ENCODE measurements at regions not wholly inside any gene's neighbourhood (a gene's known extent, or its start where the extent isn't known, plus 50 kb on each side); places are given as distances from the start of the nearest gene placed in this dataset.

DNA sequence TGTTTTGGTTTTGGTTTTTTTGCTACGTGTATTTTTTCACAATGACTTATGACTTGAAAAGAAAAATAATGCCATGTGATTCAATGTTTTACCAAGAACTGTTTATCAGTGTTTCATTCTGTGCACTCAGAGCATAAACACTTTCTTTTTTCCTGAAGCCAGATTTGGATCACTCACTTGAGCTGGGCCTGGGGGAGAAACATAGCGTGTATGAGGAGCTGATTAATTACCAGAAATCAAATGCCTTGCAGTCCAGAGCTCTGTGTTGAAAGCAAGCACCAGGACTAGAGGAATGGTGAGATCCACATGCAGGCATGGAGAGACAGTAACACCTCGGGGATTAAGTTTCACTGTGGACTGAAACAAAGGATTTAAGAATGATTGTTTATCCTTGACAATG lies 642.1 kb upstream of the ADGRL2 start:
- H3K36me3 ChIP-seq (ENCODE audit: control insufficient read depth in 2 of 2, insufficient read depth in 2 of 2, low read length in 2 of 2): no peaks in the 10 kb centered on the region

GRCh38 chr1:81157686-81158085 lies 643.0 kb upstream of the ADGRL2 start:
- H3K27ac ChIP-seq (ENCODE audit: low read depth in 2 of 2, low read length in 2 of 2): no peak overlapping the region
- H3K4me1 ChIP-seq (ENCODE audit: control insufficient read depth in 2 of 2, insufficient read depth in 2 of 2, low read length in 2 of 2): no peaks in the 10 kb centered on the region
- no peaks in the 10 kb centered on the region for H3K36me3 ChIP-seq (ENCODE audit: control insufficient read depth in 2 of 2, insufficient read depth in 2 of 2, low read length in 2 of 2)
- no peak overlapping the region for H3K9ac ChIP-seq (ENCODE audit: low read depth in 1 of 2, low read length in 2 of 2)
- H3K4me3 ChIP-seq (ENCODE audit: low read length in 2 of 2): no peak overlapping the region
- no peaks in the 10 kb centered on the region for H3K9me3 ChIP-seq (ENCODE audit: control insufficient read depth in 2 of 2, low read length in 2 of 2)
- H3K27me3 ChIP-seq (ENCODE audit: control insufficient read depth in 2 of 2, insufficient read depth in 2 of 2, low read length in 2 of 2): no peaks in the 10 kb centered on the region

More for the DNA sequence above, 642.1 kb upstream of the ADGRL2 start:
- Histone ChIP-seq H3K27me3 (ENCODE audit: control insufficient read depth in 2 of 2, insufficient read depth in 2 of 2, low read length in 2 of 2) (no peaks in the 10 kb centered on the region), H3K4me1 (ENCODE audit: control insufficient read depth in 2 of 2, insufficient read depth in 2 of 2, low read length in 2 of 2) (no peaks in the 10 kb centered on the region), H3K4me3 (ENCODE audit: low read length in 2 of 2) (no peak overlapping the region), H3K9ac (ENCODE audit: low read depth in 1 of 2, low read length in 2 of 2) (no peak overlapping the region), H3K9me3 (ENCODE audit: control insufficient read depth in 2 of 2, low read length in 2 of 2) (no peaks in the 10 kb centered on the region), H3K27ac (ENCODE audit: low read depth in 2 of 2, low read length in 2 of 2) (no peak overlapping the region)

GRCh38 chr1:81156887-81157286 lies 643.8 kb upstream of the ADGRL2 start:
- Histone ChIP-seq H3K27me3 (ENCODE audit: control insufficient read depth in 2 of 2, insufficient read depth in 2 of 2, low read length in 2 of 2) (no peaks in the 10 kb centered on the region), H3K27ac (ENCODE audit: low read depth in 2 of 2, low read length in 2 of 2) (no peak overlapping the region), H3K4me1 (ENCODE audit: control insufficient read depth in 2 of 2, insufficient read depth in 2 of 2, low read length in 2 of 2) (no peaks in the 10 kb centered on the region), H3K9ac (ENCODE audit: low read depth in 1 of 2, low read length in 2 of 2) (no peak overlapping the region), H3K9me3 (ENCODE audit: control insufficient read depth in 2 of 2, low read length in 2 of 2) (no peaks in the 10 kb centered on the region), H3K36me3 (ENCODE audit: control insufficient read depth in 2 of 2, insufficient read depth in 2 of 2, low read length in 2 of 2) (no peaks in the 10 kb centered on the region), H3K4me3 (ENCODE audit: low read length in 2 of 2) (no peak overlapping the region)

DNA sequence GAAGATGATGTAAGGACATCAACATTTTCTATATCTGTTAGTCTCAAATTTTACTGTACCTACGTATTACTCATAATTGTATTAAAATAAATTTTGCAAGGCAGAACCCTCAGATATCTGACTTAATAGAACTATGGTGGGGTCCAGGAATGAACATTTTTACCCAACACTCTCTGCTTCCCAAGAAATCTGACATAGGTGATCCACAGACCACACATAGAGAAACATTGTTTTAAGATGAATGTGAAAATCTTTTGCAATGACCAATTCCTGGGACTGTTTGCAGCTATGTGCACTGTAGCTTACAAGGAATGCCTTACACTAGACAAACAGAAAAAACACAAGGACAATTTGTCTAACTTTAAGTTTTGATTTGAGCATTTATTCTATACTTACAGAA lies 645.6 kb upstream of the ADGRL2 start:
- H3K9me3 ChIP-seq (ENCODE audit: control insufficient read depth in 2 of 2, low read length in 2 of 2): no peaks in the 10 kb centered on the region
- H3K9ac ChIP-seq (ENCODE audit: low read depth in 1 of 2, low read length in 2 of 2): no peak overlapping the region
- H3K27me3 ChIP-seq (ENCODE audit: control insufficient read depth in 2 of 2, insufficient read depth in 2 of 2, low read length in 2 of 2): no peaks in the 10 kb centered on the region
- H3K4me1 ChIP-seq (ENCODE audit: control insufficient read depth in 2 of 2, insufficient read depth in 2 of 2, low read length in 2 of 2): no peaks in the 10 kb centered on the region
- no peak overlapping the region for H3K4me3 ChIP-seq (ENCODE audit: low read length in 2 of 2)
- H3K27ac ChIP-seq (ENCODE audit: low read depth in 2 of 2, low read length in 2 of 2): no peak overlapping the region
- no peaks in the 10 kb centered on the region for H3K36me3 ChIP-seq (ENCODE audit: control insufficient read depth in 2 of 2, insufficient read depth in 2 of 2, low read length in 2 of 2)

- Histone ChIP-seq H3K27ac (ENCODE audit: low read depth in 2 of 2, low read length in 2 of 2) (no peak overlapping the region), H3K27me3 (ENCODE audit: control insufficient read depth in 2 of 2, insufficient read depth in 2 of 2, low read length in 2 of 2) (no peaks in the 10 kb centered on the region), H3K4me1 (ENCODE audit: control insufficient read depth in 2 of 2, insufficient read depth in 2 of 2, low read length in 2 of 2) (no peaks in the 10 kb centered on the region), H3K4me3 (ENCODE audit: low read length in 2 of 2) (no peak overlapping the region), H3K9ac (ENCODE audit: low read depth in 1 of 2, low read length in 2 of 2) (no peak overlapping the region), H3K9me3 (ENCODE audit: control insufficient read depth in 2 of 2, low read length in 2 of 2) (no peaks in the 10 kb centered on the region), H3K36me3 (ENCODE audit: control insufficient read depth in 2 of 2, insufficient read depth in 2 of 2, low read length in 2 of 2) (no peaks in the 10 kb centered on the region)
Observed at GRCh38 chr1:81151206-81151605, 649.5 kb upstream of the ADGRL2 start.

DNA sequence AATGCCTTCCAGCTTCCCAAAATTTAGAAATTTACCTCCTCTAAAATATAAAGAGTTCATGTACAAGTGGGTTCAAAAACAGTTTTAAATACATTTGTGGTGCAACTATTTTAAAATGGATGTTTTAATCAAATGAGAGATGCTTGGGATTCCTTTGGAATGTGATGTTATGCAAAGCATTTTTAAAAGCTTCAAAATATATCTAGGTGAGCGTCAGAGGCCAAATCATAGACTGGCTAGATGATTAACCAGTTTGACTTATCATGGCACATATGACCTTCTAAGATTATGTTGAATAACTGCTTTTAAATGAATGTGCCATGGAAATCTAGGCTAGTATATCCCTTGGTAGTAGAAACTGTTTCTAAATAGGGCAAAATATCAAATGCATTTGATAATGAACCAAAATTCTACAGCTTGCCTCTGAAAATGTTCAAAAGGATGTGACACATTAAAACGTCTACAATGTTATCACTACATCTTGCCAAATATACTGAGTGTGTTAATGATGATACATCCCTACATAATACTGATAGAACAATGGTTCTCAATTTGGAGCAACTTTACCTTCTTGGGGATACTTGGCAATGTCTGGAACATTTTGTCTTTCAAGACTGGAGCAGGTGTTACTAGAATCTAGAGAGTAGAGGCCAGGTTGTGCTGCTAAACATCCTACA lies 650.9 kb upstream of the ADGRL2 start:
- H3K9ac ChIP-seq (ENCODE audit: low read depth in 1 of 2, low read length in 2 of 2): no peak overlapping the region
- no peaks in the 10 kb centered on the region for H3K36me3 ChIP-seq (ENCODE audit: control insufficient read depth in 2 of 2, insufficient read depth in 2 of 2, low read length in 2 of 2)
- no peaks in the 10 kb centered on the region for H3K27me3 ChIP-seq (ENCODE audit: control insufficient read depth in 2 of 2, insufficient read depth in 2 of 2, low read length in 2 of 2)
- no peak overlapping the region for H3K27ac ChIP-seq (ENCODE audit: low read depth in 2 of 2, low read length in 2 of 2)
- no peaks in the 10 kb centered on the region for H3K9me3 ChIP-seq (ENCODE audit: control insufficient read depth in 2 of 2, low read length in 2 of 2)
- H3K4me3 ChIP-seq (ENCODE audit: low read length in 2 of 2): no peak overlapping the region
- no peaks in the 10 kb centered on the region for H3K4me1 ChIP-seq (ENCODE audit: control insufficient read depth in 2 of 2, insufficient read depth in 2 of 2, low read length in 2 of 2)

DNA sequence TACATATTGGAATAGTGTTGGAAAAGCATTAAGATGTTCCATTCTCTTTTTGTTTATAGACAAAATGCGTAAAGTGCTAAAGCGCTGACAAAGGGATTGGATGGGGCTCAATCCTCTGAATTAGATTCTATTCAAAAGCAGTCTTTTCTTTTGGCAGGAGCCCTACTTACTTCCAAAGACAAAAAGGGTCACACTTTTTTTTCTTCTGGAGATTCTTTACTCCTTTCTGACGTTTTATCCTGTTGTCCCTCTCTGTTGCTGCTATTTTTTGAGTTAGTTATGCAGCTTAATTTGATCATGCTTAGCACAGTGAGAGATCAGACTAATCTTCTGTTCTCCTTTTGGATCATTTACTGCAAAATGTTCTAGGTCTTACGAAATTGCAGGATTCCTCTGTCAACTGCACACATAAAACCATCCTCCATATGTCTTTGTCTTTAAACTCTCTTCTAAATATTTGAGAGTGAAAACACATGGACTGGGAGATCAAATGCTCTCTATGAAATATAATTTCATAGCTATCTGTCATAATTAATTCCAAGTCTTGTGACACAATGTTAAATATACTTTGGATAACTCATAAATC lies 656.4 kb upstream of the ADGRL2 start:
- H3K4me3 ChIP-seq (ENCODE audit: low read length in 2 of 2): no peak overlapping the region
- no peaks in the 10 kb centered on the region for H3K36me3 ChIP-seq (ENCODE audit: control insufficient read depth in 2 of 2, insufficient read depth in 2 of 2, low read length in 2 of 2)
- H3K27me3 ChIP-seq (ENCODE audit: control insufficient read depth in 2 of 2, insufficient read depth in 2 of 2, low read length in 2 of 2): no peaks in the 10 kb centered on the region
- no peaks in the 10 kb centered on the region for H3K4me1 ChIP-seq (ENCODE audit: control insufficient read depth in 2 of 2, insufficient read depth in 2 of 2, low read length in 2 of 2)
- no peaks in the 10 kb centered on the region for H3K9me3 ChIP-seq (ENCODE audit: control insufficient read depth in 2 of 2, low read length in 2 of 2)
- no peak overlapping the region for H3K9ac ChIP-seq (ENCODE audit: low read depth in 1 of 2, low read length in 2 of 2)
- H3K27ac ChIP-seq (ENCODE audit: low read depth in 2 of 2, low read length in 2 of 2): no peak overlapping the region

DNA sequence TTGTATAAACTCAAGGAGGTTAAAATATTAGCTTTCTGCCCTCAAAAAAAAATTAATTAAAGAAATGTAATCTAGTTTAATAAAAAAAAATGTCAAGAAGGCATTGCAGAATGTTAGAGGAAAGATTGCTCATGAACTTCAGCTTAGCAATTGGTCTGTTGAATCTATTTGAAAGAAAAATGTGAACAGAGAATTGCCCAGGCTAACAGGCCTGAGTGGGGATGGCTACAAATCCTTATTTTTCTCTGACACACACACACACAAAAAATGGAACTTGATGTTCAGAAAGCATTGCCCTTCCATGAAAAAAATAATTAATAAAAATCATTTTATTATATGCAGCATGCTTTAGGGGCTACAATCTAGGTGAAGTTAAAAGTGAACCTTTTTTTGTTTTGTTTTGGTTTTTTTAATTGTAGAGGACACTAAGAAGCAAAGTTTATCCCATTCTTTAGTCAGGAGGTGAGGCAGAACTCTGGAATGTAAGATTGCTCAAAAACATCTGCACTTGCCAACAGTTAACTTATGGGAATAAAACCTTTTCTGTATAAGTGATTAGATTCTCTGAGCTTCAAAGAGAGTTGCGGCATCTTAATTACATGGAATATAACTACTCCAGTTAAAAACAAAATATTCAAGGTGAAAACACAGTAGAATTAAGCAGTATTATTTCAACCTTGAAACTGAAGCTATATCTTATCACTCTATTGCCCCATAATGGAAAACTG lies 658.5 kb upstream of the ADGRL2 start:
- H3K4me1 ChIP-seq (ENCODE audit: control insufficient read depth in 2 of 2, insufficient read depth in 2 of 2, low read length in 2 of 2): no peaks in the 10 kb centered on the region
- no peaks in the 10 kb centered on the region for H3K9me3 ChIP-seq (ENCODE audit: control insufficient read depth in 2 of 2, low read length in 2 of 2)
- no peaks in the 10 kb centered on the region for H3K36me3 ChIP-seq (ENCODE audit: control insufficient read depth in 2 of 2, insufficient read depth in 2 of 2, low read length in 2 of 2)
- H3K27ac ChIP-seq (ENCODE audit: low read depth in 2 of 2, low read length in 2 of 2): no peak overlapping the region
- H3K27me3 ChIP-seq (ENCODE audit: control insufficient read depth in 2 of 2, insufficient read depth in 2 of 2, low read length in 2 of 2): no peaks in the 10 kb centered on the region
- no peak overlapping the region for H3K9ac ChIP-seq (ENCODE audit: low read depth in 1 of 2, low read length in 2 of 2)
- H3K4me3 ChIP-seq (ENCODE audit: low read length in 2 of 2): no peak overlapping the region

DNA sequence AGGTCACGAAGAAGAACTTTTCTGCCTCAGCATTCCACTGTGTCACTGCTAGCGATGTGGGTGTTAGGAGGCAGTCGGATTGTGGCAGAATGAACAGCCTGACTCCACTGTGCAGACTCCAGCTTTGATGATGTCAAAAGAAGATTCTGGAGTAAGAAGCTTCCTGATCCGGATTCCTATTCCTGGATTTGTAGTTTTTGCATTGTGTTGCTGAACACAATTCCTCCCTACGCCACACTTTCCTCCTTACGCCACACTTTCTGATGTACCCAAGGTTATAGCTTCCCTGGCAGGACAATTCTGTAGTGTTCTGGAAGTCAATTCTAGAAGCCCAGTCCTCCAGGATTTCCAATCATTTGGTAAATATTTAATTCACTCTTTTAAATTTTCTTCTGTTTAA lies 665.2 kb upstream of the ADGRL2 start:
- Histone ChIP-seq H3K9ac (ENCODE audit: low read depth in 1 of 2, low read length in 2 of 2) (no peak overlapping the region), H3K27me3 (ENCODE audit: control insufficient read depth in 2 of 2, insufficient read depth in 2 of 2, low read length in 2 of 2) (no peaks in the 10 kb centered on the region), H3K27ac (ENCODE audit: low read depth in 2 of 2, low read length in 2 of 2) (no peak overlapping the region), H3K4me3 (ENCODE audit: low read length in 2 of 2) (no peak overlapping the region), H3K36me3 (ENCODE audit: control insufficient read depth in 2 of 2, insufficient read depth in 2 of 2, low read length in 2 of 2) (no peaks in the 10 kb centered on the region), H3K9me3 (ENCODE audit: control insufficient read depth in 2 of 2, low read length in 2 of 2) (no peaks in the 10 kb centered on the region), H3K4me1 (ENCODE audit: control insufficient read depth in 2 of 2, insufficient read depth in 2 of 2, low read length in 2 of 2) (no peaks in the 10 kb centered on the region)

GRCh38 chr1:81129776-81130175 lies 671.0 kb upstream of the ADGRL2 start:
- no peaks in the 10 kb centered on the region for H3K9me3 ChIP-seq (ENCODE audit: control insufficient read depth in 2 of 2, low read length in 2 of 2)
- no peak overlapping the region for H3K9ac ChIP-seq (ENCODE audit: low read depth in 1 of 2, low read length in 2 of 2)
- H3K36me3 ChIP-seq (ENCODE audit: control insufficient read depth in 2 of 2, insufficient read depth in 2 of 2, low read length in 2 of 2): no peaks in the 10 kb centered on the region
- H3K27me3 ChIP-seq (ENCODE audit: control insufficient read depth in 2 of 2, insufficient read depth in 2 of 2, low read length in 2 of 2): no peaks in the 10 kb centered on the region
- no peak overlapping the region for H3K27ac ChIP-seq (ENCODE audit: low read depth in 2 of 2, low read length in 2 of 2)
- no peak overlapping the region for H3K4me3 ChIP-seq (ENCODE audit: low read length in 2 of 2)
- no peaks in the 10 kb centered on the region for H3K4me1 ChIP-seq (ENCODE audit: control insufficient read depth in 2 of 2, insufficient read depth in 2 of 2, low read length in 2 of 2)
